DND-41 (cell line): ENCODE measurements at regions not wholly inside any gene's neighbourhood (a gene's known extent, or its start where the extent isn't known, plus 50 kb on each side); places are given as distances from the start of the nearest gene placed in this dataset.
"Not testable (repeated sequence)": the region's sequence is repeated elsewhere in the genome, so short reads cannot be mapped to it uniquely, and the experiment has no call there.

ENCODE experiments used
- ATAC-seq: fragments of 200-7000 bp; cut with Tn5 transposase; 3 replicates; pipeline ENCODE4 v1.9.1; 2021; ENCODE audit warnings: low read depth; ENCODE audit not compliant: insufficient read depth
- DNase-seq: peaks from one replicate; pipeline ENCODE4 v3.0.0-alpha.2; 2020
- H2AFZ ChIP-seq: 2 replicates; pipeline ENCODE4 v1.6.0; 2012; ENCODE audit warnings: low read depth, low read length
- H3K27ac ChIP-seq: 2 replicates; pipeline ENCODE4 v1.5.1; 2012; ENCODE audit warnings: low read length, inconsistent platforms
- H3K27me3 ChIP-seq: fragments of 200-600 bp; sonication (generic); 2 replicates; pipeline ENCODE4 v1.6.0; 2012; ENCODE audit warnings: low read length, mild to moderate bottlenecking, inconsistent platforms; ENCODE audit not compliant: insufficient read depth, poor library complexity
- H3K36me3 ChIP-seq: 2 replicates; pipeline ENCODE4 v1.5.1; 2012; ENCODE audit warnings: low read length, inconsistent platforms; ENCODE audit not compliant: insufficient read depth
- H3K4me1 ChIP-seq: 2 replicates; pipeline ENCODE4 v1.5.1; 2012; ENCODE audit warnings: mild to moderate bottlenecking, low read length; ENCODE audit not compliant: insufficient read depth
- H3K4me2 ChIP-seq: 2 replicates; pipeline ENCODE4 v1.6.0; 2012; ENCODE audit warnings: mild to moderate bottlenecking, moderate library complexity, low read length, inconsistent platforms; ENCODE audit not compliant: insufficient read depth
- H3K4me3 ChIP-seq, 2 experiments: fragments of 200-600 bp in 1 of 2; shearing (Covaris generic) in 1 of 2; 2 replicates each; pipeline ENCODE4 v1.5.1; 2012 to 2016; ENCODE audit warnings: inconsistent platforms in 2 of 2, low read length in 2 of 2, mild to moderate bottlenecking in 2 of 2, low read depth in 1 of 2, moderate library complexity in 1 of 2
- H3K79me2 ChIP-seq: 2 replicates; pipeline ENCODE4 v1.6.0; 2012; ENCODE audit warnings: low read length, inconsistent platforms; ENCODE audit not compliant: insufficient read depth
- H3K9ac ChIP-seq: 2 replicates; pipeline ENCODE4 v1.6.0; 2012; ENCODE audit warnings: low read depth, mild to moderate bottlenecking, inconsistent platforms, low read length, moderate library complexity
- H3K9me3 ChIP-seq: 2 replicates; pipeline ENCODE4 v1.5.1; 2012; ENCODE audit warnings: low read length, moderate library complexity, mild to moderate bottlenecking, inconsistent platforms; ENCODE audit not compliant: insufficient read depth, severe bottlenecking
- H4K20me1 ChIP-seq: 2 replicates; pipeline ENCODE4 v1.6.0; 2012; ENCODE audit warnings: low read length; ENCODE audit not compliant: insufficient read depth

DNA sequence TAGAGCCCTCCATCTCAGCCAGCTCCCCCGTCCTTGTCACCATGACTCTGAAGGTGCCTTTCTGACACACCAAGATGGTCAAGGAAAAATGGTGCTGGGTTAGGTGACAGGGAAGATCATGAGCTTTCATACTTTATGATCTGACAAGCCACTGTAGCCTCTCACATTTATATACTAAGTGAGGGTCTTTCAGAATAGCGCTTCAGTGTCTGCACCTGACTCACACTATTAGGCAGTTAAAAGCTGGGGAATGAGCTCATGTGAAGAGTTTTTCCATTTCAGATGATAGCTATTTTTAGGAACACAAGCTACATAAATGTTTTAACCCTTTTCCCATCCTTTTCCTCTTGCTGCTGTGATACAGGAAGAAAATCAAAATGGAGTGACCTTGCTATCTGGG lies 101.1 kb downstream of the FAM72B start:
- H3K27me3 ChIP-seq, H2AFZ ChIP-seq, H3K36me3 ChIP-seq, DNase-seq, ATAC-seq, H3K27ac ChIP-seq, H3K9ac ChIP-seq, H4K20me1 ChIP-seq, H3K9me3 ChIP-seq, H3K4me3 ChIP-seq, H3K4me2 ChIP-seq, H3K79me2 ChIP-seq, H3K4me1 ChIP-seq: not testable (repeated sequence)

DNA sequence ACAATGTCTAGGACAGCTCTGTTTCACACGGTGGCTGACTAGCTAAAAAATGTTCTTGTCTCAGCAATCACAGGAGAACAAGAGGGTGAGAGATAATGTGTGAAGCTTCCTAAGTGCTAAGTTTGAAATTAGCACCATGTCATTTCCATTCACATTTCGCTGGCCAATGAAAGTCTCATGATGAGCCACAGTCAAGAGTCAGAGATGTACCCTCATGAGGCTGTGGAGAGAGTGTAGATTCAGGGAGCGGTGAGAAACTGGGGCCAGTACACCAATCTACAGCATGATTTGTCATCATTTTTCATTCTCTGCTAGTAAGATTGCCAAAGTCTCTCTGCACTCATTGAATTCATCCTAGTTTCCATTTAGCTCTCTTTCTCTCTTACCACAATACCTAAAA lies 97.9 kb downstream of the FAM72B start:
- not testable (repeated sequence) for H4K20me1 ChIP-seq, H3K27ac ChIP-seq, H3K9me3 ChIP-seq, H3K27me3 ChIP-seq, DNase-seq, H3K4me3 ChIP-seq, H3K36me3 ChIP-seq, H2AFZ ChIP-seq, H3K9ac ChIP-seq, H3K4me1 ChIP-seq, H3K4me2 ChIP-seq, H3K79me2 ChIP-seq, ATAC-seq

DNA sequence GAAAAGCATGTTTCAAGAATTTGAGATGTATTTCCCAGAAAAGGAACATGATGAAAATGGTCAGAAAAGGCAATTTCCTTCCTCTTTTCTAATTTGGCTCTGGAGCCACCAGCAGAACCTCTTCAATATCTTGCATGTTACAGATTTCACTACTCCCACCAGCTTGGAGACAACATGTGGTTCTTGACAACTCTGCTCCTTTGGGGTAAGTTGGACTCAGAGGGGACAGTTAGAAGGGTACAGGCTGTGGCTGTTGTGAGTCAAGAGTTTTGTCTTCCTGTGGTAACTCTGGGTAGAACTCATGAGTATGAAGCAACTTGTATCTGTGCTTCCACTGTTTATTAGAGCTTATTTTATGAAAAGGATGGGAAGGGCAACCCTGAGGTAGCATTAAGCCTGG lies 96.9 kb downstream of the FAM72B start:
- H2AFZ ChIP-seq, H3K4me1 ChIP-seq, H4K20me1 ChIP-seq, H3K9ac ChIP-seq, H3K79me2 ChIP-seq, H3K4me2 ChIP-seq, ATAC-seq, DNase-seq, H3K27ac ChIP-seq, H3K36me3 ChIP-seq, H3K4me3 ChIP-seq, H3K9me3 ChIP-seq, H3K27me3 ChIP-seq: not testable (repeated sequence)

DNA sequence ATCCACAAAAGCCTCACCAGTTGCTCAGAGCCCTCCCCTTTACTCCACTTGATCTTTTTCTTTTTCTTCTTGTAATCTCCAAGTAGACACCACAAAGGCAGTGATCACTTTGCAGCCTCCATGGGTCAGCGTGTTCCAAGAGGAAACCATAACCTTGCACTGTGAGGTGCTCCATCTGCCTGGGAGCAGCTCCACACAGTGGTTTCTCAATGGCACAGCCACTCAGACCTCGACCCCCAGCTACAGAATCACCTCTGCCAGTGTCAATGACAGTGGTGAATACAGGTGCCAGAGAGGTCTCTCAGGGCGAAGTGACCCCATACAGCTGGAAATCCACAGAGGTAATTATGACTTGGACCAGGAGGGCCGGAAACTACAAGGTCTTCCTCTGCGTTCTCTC lies 95.6 kb downstream of the FAM72B start:
- not testable (repeated sequence) for DNase-seq, ATAC-seq, H3K4me3 ChIP-seq, H3K27ac ChIP-seq, H3K36me3 ChIP-seq, H3K9ac ChIP-seq, H4K20me1 ChIP-seq, H3K4me1 ChIP-seq, H3K79me2 ChIP-seq, H3K27me3 ChIP-seq, H3K4me2 ChIP-seq, H3K9me3 ChIP-seq, H2AFZ ChIP-seq

DNA sequence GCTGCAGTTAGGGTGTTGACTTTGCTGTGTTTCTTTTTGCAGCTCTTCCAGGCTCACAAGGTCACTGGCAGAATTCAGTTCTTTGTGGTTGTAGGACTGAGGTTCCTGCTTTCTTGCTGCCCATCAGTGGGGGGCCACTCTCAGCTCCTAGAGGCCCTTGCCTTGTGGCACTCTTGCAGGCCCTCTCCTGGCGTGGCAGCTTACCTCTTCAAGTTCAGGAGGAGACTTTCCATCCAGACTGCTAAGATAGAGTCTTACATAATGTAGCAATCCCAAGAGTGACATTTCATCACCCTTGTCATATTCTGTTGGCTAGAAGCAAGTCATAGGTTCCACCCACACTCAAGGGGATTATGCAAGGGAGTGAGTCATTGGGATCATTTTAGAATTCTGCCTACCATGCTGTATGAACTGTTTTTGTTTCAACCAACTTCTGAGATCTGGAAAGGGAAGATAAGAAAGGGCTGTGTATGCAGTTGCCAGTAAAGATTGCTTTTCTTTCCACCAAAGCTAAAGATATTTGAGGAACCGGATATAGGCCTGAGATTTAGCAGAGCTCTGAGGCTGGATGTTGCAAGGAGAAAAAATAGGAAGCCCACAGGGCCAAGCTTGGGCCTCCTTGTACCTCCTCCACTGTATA lies 91.7 kb downstream of the FAM72B start:
- H3K27me3 ChIP-seq, H3K4me1 ChIP-seq, H3K9me3 ChIP-seq, H2AFZ ChIP-seq, H3K4me2 ChIP-seq, H3K4me3 ChIP-seq, H3K9ac ChIP-seq, H3K36me3 ChIP-seq, H3K79me2 ChIP-seq, H4K20me1 ChIP-seq, ATAC-seq, DNase-seq, H3K27ac ChIP-seq: not testable (repeated sequence)

DNA sequence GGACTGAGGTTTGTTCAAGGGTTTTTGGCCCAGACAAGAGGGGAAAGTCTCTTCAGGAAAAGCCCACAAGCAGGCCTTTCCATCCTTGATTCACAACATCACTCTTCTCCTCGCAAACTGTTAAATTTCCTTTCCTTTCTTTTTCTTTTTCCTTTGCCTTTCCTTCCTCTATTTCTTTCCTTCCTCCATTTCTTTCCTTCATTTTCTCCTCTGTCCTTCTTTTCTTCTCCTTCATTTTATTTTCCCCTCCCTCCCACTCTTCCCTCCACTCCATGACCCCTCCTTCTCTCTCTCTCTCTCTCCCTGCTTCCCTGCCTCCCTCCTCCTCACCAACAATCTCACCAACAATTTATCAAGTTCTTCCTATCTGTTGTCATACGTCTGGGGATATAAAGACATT lies 89.1 kb downstream of the FAM72B start:
- not testable (repeated sequence) for H3K9me3 ChIP-seq, H3K27me3 ChIP-seq, H3K36me3 ChIP-seq, H3K4me2 ChIP-seq, H4K20me1 ChIP-seq, H2AFZ ChIP-seq, H3K4me3 ChIP-seq, DNase-seq, H3K79me2 ChIP-seq, H3K4me1 ChIP-seq, H3K9ac ChIP-seq, ATAC-seq, H3K27ac ChIP-seq
